H9 (cell line): ENCODE measurements at regions not wholly inside any gene's neighbourhood (a gene's known extent, or its start where the extent isn't known, plus 50 kb on each side); places are given as distances from the start of the nearest gene placed in this dataset.

Experiments
- DNase-seq: peaks from one replicate; pipeline ENCODE4 v3.0.0-alpha.2; 2017
- H2AFZ ChIP-seq: one replicate; pipeline ENCODE4 v1.6.1; 2013; ENCODE audit warnings: mild to moderate bottlenecking, low read length, control low read depth, moderate library complexity
- H2AK5ac ChIP-seq: 2 replicates; pipeline ENCODE4 v1.6.1; 2013; ENCODE audit warnings: low read length, control low read depth, mixed read lengths; ENCODE audit not compliant: insufficient read length
- H2BK120ac ChIP-seq: one replicate; pipeline ENCODE4 v1.6.1; 2013; ENCODE audit warnings: low read depth, mild to moderate bottlenecking, low read length, control low read depth, inconsistent platforms; ENCODE audit not compliant: poor library complexity, severe bottlenecking
- H2BK12ac ChIP-seq: 2 replicates; pipeline ENCODE4 v1.6.1; 2013; ENCODE audit warnings: low read length, control low read depth, mixed read lengths, low read depth; ENCODE audit not compliant: insufficient read length
- H2BK15ac ChIP-seq: 2 replicates; pipeline ENCODE4 v1.6.1; 2013; ENCODE audit warnings: low read depth, low read length, control low read depth
- H2BK20ac ChIP-seq: one replicate; pipeline ENCODE4 v1.6.1; 2013; ENCODE audit warnings: low read depth, mild to moderate bottlenecking, low read length, control low read depth, inconsistent platforms; ENCODE audit not compliant: poor library complexity, severe bottlenecking
- H2BK5ac ChIP-seq: 2 replicates; pipeline ENCODE4 v1.6.1; 2013; ENCODE audit warnings: low read length, control low read depth, mixed read lengths; ENCODE audit not compliant: insufficient read length
- H3K14ac ChIP-seq: 2 replicates; pipeline ENCODE4 v1.6.1; 2013; ENCODE audit warnings: low read length, control low read depth; ENCODE audit not compliant: insufficient read depth
- H3K18ac ChIP-seq: 2 replicates; pipeline ENCODE4 v1.6.1; 2013; ENCODE audit warnings: low read depth, mild to moderate bottlenecking, mixed read lengths, low read length, control low read depth; ENCODE audit not compliant: insufficient read length
- H3K23ac ChIP-seq: 2 replicates; pipeline ENCODE4 v1.6.1; 2013; ENCODE audit warnings: low read length, control low read depth, mixed read lengths, low read depth; ENCODE audit not compliant: insufficient read length
- H3K23me2 ChIP-seq: 2 replicates; pipeline ENCODE4 v1.6.1; 2013; ENCODE audit warnings: low read depth, mild to moderate bottlenecking, mixed read lengths, low read length, control low read depth; ENCODE audit not compliant: insufficient read length, poor library complexity, severe bottlenecking
- H3K27ac ChIP-seq: 2 replicates; pipeline ENCODE4 v1.5.1; 2013; ENCODE audit warnings: low read length, control low read depth, mixed read lengths, low read depth; ENCODE audit not compliant: insufficient read length
- H3K27me3 ChIP-seq: 2 replicates; pipeline ENCODE4 v1.6.1; 2013; ENCODE audit warnings: low read length, control low read depth, inconsistent platforms; ENCODE audit not compliant: insufficient read depth
- H3K4ac ChIP-seq: 2 replicates; pipeline ENCODE4 v1.6.1; 2013; ENCODE audit warnings: low read depth, mild to moderate bottlenecking, control low read depth, inconsistent platforms, low read length, moderate library complexity
- H3K4me1 ChIP-seq: 2 replicates; pipeline ENCODE4 v1.6.1; 2013; ENCODE audit warnings: low read length, control low read depth, inconsistent platforms; ENCODE audit not compliant: insufficient read depth
- H3K4me2 ChIP-seq: 2 replicates; pipeline ENCODE4 v1.6.1; 2013; ENCODE audit warnings: low read length, control low read depth, mixed read lengths; ENCODE audit not compliant: insufficient read length, insufficient read depth
- H3K56ac ChIP-seq: 2 replicates; pipeline ENCODE4 v1.6.1; 2013; ENCODE audit warnings: low read depth, mild to moderate bottlenecking, mixed read lengths, low read length, control low read depth; ENCODE audit not compliant: insufficient read length
- H3K79me1 ChIP-seq: 2 replicates; pipeline ENCODE4 v1.6.1; 2013; ENCODE audit warnings: low read depth, mild to moderate bottlenecking, moderate library complexity, low read length, control low read depth, inconsistent platforms; ENCODE audit not compliant: insufficient read depth, poor library complexity, severe bottlenecking
- H3K79me2 ChIP-seq: 2 replicates; pipeline ENCODE4 v1.6.1; 2013; ENCODE audit warnings: low read length, control low read depth, inconsistent platforms; ENCODE audit not compliant: insufficient read depth
- H3K9ac ChIP-seq: 2 replicates; pipeline ENCODE4 v1.6.1; 2013; ENCODE audit warnings: low read length, control low read depth, mixed read lengths; ENCODE audit not compliant: insufficient read length; ENCODE audit errors: extremely low read depth
- H3K9me3 ChIP-seq: one replicate; pipeline ENCODE4 v1.6.1; 2013; ENCODE audit warnings: low read depth, low read length, inconsistent platforms; ENCODE audit not compliant: control insufficient read depth
- H3T11ph ChIP-seq: one replicate; pipeline ENCODE4 v1.6.1; 2013; ENCODE audit warnings: mild to moderate bottlenecking, low read length, control low read depth, inconsistent platforms
- H4K20me1 ChIP-seq: one replicate; pipeline ENCODE4 v1.6.1; 2013; ENCODE audit not compliant: control insufficient read depth, insufficient read length, insufficient read depth
- H4K5ac ChIP-seq: 2 replicates; pipeline ENCODE4 v1.6.1; 2013; ENCODE audit warnings: low read depth, mild to moderate bottlenecking, mixed read lengths, low read length, control low read depth; ENCODE audit not compliant: insufficient read length
- H4K8ac ChIP-seq: replicated peaks from 2 replicates; pipeline ENCODE4 v1.6.1; 2013; ENCODE audit warnings: low read length, control low read depth, mixed read lengths, low read depth; ENCODE audit not compliant: insufficient read length
- H4K91ac ChIP-seq: 2 replicates; pipeline ENCODE4 v1.6.1; 2013; ENCODE audit warnings: low read depth, mild to moderate bottlenecking, moderate library complexity, mixed read lengths, low read length, control low read depth; ENCODE audit not compliant: insufficient read length
- H3K27ac Mint-ChIP-seq, 3 experiments: 2 replicates in 2 of 3; 3 replicates in 1 of 3; pipeline ENCODE4 v1.8.0; 2020 to 2021; ENCODE audit warnings: mixed read lengths in 3 of 3, mild to moderate bottlenecking in 1 of 3, moderate library complexity in 1 of 3
- H3K27me3 Mint-ChIP-seq: 2 replicates; pipeline ENCODE4 v1.8.0; 2021; ENCODE audit warnings: low read depth, mild to moderate bottlenecking, moderate library complexity, mixed read lengths
- H3K36me3 Mint-ChIP-seq, 3 experiments: 2 replicates in 2 of 3; 3 replicates in 1 of 3; pipeline ENCODE4 v1.8.0; 2020 to 2021; ENCODE audit warnings: low read depth in 3 of 3, mixed read lengths in 3 of 3; ENCODE audit not compliant: insufficient read depth in 1 of 3
- H3K4me1 Mint-ChIP-seq, 2 experiments: 2 replicates each; pipeline ENCODE4 v1.8.0; 2020; ENCODE audit warnings: mixed read lengths in 2 of 2
- H3K4me3 Mint-ChIP-seq, 2 experiments: 2 replicates in 1 of 2; 3 replicates in 1 of 2; pipeline ENCODE4 v1.8.0; 2020 to 2021; ENCODE audit warnings: mild to moderate bottlenecking in 2 of 2, mixed read lengths in 2 of 2, moderate library complexity in 1 of 2
- H3K9me3 Mint-ChIP-seq, 2 experiments: 2 replicates in 1 of 2; 3 replicates in 1 of 2; pipeline ENCODE4 v1.8.0; 2020; ENCODE audit warnings: mild to moderate bottlenecking in 2 of 2, mixed read lengths in 2 of 2, moderate library complexity in 1 of 2
- CTCF ChIP-seq: fragments of 200-600 bp; sonication (generic); conservative IDR thresholded peaks from 3 replicates; pipeline ENCODE4 v1.8.0; 2021; ENCODE audit warnings: antibody characterized with exemption, mild to moderate bottlenecking
- WGBS: extraction: QIAGEN DNeasy Blood & Tissue Kit; methylation state at CpG from one replicate; pipeline ENCODE4 v1.1.7; 2013; ENCODE audit warnings: missing lambda C conversion rate, low lambda C conversion rate, mixed read lengths; ENCODE audit not compliant: insufficient read length; ENCODE audit errors: extremely low coverage; 5-methylcytosine and 5-hydroxymethylcytosine counted together

GRCh38 chr15:85941186-85941855 is 138.3 kb upstream of the AGBL1 start:
- Histone ChIP-seq H2AK5ac (no peak overlapping the region), H2BK120ac (no peak overlapping the region), H2BK5ac (no peak overlapping the region), H2BK12ac (no peak overlapping the region), H3K9ac (no peak overlapping the region), H4K20me1 (no peaks in the 10 kb centered on the region), H3K23ac (no peak overlapping the region), H3K27me3 (no peaks in the 10 kb centered on the region), H2AFZ (no peak overlapping the region), H3K79me1 (no peaks in the 10 kb centered on the region), H3K14ac (no peak overlapping the region), H3K18ac (no peak overlapping the region), H3K4me1 (no peaks in the 10 kb centered on the region), H2BK20ac (no peak overlapping the region), H2BK15ac (no peak overlapping the region), H3K4me2 (no peak overlapping the region), H4K5ac (no peak overlapping the region), H3K27ac (no peak overlapping the region), H4K91ac (no peak overlapping the region), H3K23me2 (no peaks in the 10 kb centered on the region), H3K56ac (no peak overlapping the region), H3K79me2 (no peaks in the 10 kb centered on the region), H3T11ph (no peak overlapping the region), H3K4ac (no peak overlapping the region), H3K9me3 (no peaks in the 10 kb centered on the region), H4K8ac (no peak overlapping the region)
- no peaks in the 10 kb centered on the region for H3K27me3 Mint-ChIP-seq
- no peak for TF ChIP-seq CTCF
- H3K4me1 Mint-ChIP-seq: peaks cover 7 to 8% of the 10 kb centered on the region in 2 experiments
- peaks cover 0 to 3% of the 10 kb centered on the region in 2 experiments; a peak in 1 of 5 replicates for H3K9me3 Mint-ChIP-seq
- H3K27ac Mint-ChIP-seq: no peak overlapping the region
- no peak for DNase-seq
- H3K36me3 Mint-ChIP-seq: no peaks in the 10 kb centered on the region; a peak in 1 of 7 replicates
- no peak overlapping the region for H3K4me3 Mint-ChIP-seq
- no CpG with 5 or more reads among the region's 2 CpGs for WGBS
